Fibroblast of lung (primary cell): ENCODE measurements at regions not wholly inside any gene's neighbourhood (a gene's known extent, or its start where the extent isn't known, plus 50 kb on each side); places are given as distances from the start of the nearest gene placed in this dataset.

Source experiments
- DNase-seq, 2 donors: peaks; one replicate each; pipeline versions ENCODE4 v3.0.0 to v3.0.0-alpha.2; 2010; ENCODE audit warnings: low read depth in 2 of 2
- H2AFZ ChIP-seq: 2 replicates; pipeline ENCODE4 v1.5.1; 2012; ENCODE audit warnings: low read length, control low read depth, inconsistent platforms
- H3K27ac ChIP-seq: 2 replicates; pipeline ENCODE4 v1.5.1; 2011; ENCODE audit warnings: low read length, control low read depth; ENCODE audit not compliant: insufficient read depth
- H3K27me3 ChIP-seq: 2 replicates; pipeline ENCODE4 v1.5.1; 2011; ENCODE audit warnings: mild to moderate bottlenecking, low read length; ENCODE audit not compliant: control insufficient read depth, insufficient read depth
- H3K36me3 ChIP-seq: 2 replicates; pipeline ENCODE4 v1.5.1; 2011; ENCODE audit warnings: low read length; ENCODE audit not compliant: control insufficient read depth, insufficient read depth
- H3K4me1 ChIP-seq: 2 replicates; pipeline ENCODE4 v1.5.1; 2011; ENCODE audit warnings: low read length; ENCODE audit not compliant: control insufficient read depth, insufficient read depth; ENCODE audit errors: extremely low read depth
- H3K4me2 ChIP-seq: 2 replicates; pipeline ENCODE4 v1.5.1; 2011; ENCODE audit warnings: low read length, control low read depth; ENCODE audit not compliant: insufficient read depth; ENCODE audit errors: extremely low read depth
- H3K4me3 ChIP-seq, 4 experiments: fragments of 200-600 bp in 1 of 4; sonication (generic) in 1 of 4; replicated peaks in 1 of 4; 2 replicates each; pipeline ENCODE4 v1.5.1; 2011 to 2016; ENCODE audit warnings: low read length in 4 of 4, low read depth in 3 of 4, mild to moderate bottlenecking in 3 of 4, control low read depth in 2 of 4, inconsistent platforms in 1 of 4, mixed read lengths in 1 of 4; ENCODE audit not compliant: insufficient read depth in 1 of 4; ENCODE audit errors: control extremely low read depth in 1 of 4
- H3K79me2 ChIP-seq: 2 replicates; pipeline ENCODE4 v1.5.1; 2012; ENCODE audit warnings: mild to moderate bottlenecking, low read length, inconsistent platforms; ENCODE audit not compliant: control insufficient read depth, insufficient read depth
- H3K9ac ChIP-seq: 2 replicates; pipeline ENCODE4 v1.5.1; 2011; ENCODE audit warnings: mild to moderate bottlenecking, low read length, control low read depth; ENCODE audit not compliant: insufficient read depth
- H3K9me3 ChIP-seq: 2 replicates; pipeline ENCODE4 v1.5.1; 2012; ENCODE audit warnings: low read depth, low read length; ENCODE audit not compliant: control insufficient read depth, insufficient read depth
- H4K20me1 ChIP-seq: 2 replicates; pipeline ENCODE4 v1.5.1; 2011; ENCODE audit warnings: low read length; ENCODE audit not compliant: control insufficient read depth, insufficient read depth; ENCODE audit errors: extremely low read depth
- EZH2 ChIP-seq: IDR thresholded peaks from 2 replicates; pipeline ENCODE4 v1.5.1; 2012; ENCODE audit warnings: low read length, control low read depth, mild to moderate bottlenecking; ENCODE audit errors: missing control alignments
- TF ChIP-seq, protein P1 (sequence below), 2 donors: IDR thresholded peaks in 1 of 2; conservative IDR thresholded peaks in 1 of 2; 1 replicate in 1 of 2; 2 replicates in 1 of 2; pipeline ENCODE4 v1.5.1; 2011 to 2012; ENCODE audit warnings: low read length in 2 of 2, control low read depth in 1 of 2, inconsistent platforms in 1 of 2, low read depth in 1 of 2, mild to moderate bottlenecking in 1 of 2

DNA sequence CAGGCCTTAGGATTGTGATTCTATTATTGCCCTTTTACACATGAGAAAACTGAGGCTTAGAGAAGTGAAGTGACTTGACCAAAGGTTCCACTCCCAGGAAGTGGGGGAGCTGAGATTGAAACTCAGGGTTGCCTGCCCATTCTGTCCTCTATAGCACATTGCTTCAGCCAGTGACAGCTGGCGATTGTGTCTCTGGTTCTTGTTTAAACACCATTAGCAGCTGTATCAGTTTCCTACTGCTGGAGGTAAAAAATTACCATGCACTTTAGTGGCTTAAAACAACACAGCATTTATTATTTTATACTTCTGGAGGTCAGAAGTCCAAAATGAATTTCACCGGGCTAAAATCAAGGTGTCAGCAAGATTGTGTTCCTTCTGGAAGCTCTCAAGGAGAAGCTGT lies 205.8 kb upstream of the MAMLD1 start:
- H3K9me3 ChIP-seq: no peaks in the 10 kb centered on the region
- H3K4me2 ChIP-seq: no peak overlapping the region
- no peak overlapping the region for H2AFZ ChIP-seq
- no peaks in the 10 kb centered on the region for H4K20me1 ChIP-seq
- no peak for DNase-seq
- H3K4me3 ChIP-seq: no peak overlapping the region
- no peaks in the 10 kb centered on the region for H3K79me2 ChIP-seq
- TF ChIP-seq, protein P1, sequence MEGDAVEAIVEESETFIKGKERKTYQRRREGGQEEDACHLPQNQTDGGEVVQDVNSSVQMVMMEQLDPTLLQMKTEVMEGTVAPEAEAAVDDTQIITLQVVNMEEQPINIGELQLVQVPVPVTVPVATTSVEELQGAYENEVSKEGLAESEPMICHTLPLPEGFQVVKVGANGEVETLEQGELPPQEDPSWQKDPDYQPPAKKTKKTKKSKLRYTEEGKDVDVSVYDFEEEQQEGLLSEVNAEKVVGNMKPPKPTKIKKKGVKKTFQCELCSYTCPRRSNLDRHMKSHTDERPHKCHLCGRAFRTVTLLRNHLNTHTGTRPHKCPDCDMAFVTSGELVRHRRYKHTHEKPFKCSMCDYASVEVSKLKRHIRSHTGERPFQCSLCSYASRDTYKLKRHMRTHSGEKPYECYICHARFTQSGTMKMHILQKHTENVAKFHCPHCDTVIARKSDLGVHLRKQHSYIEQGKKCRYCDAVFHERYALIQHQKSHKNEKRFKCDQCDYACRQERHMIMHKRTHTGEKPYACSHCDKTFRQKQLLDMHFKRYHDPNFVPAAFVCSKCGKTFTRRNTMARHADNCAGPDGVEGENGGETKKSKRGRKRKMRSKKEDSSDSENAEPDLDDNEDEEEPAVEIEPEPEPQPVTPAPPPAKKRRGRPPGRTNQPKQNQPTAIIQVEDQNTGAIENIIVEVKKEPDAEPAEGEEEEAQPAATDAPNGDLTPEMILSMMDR (conservative IDR thresholded peaks at IDR 0.05 in 1 of 2, IDR thresholded peaks at IDR 0.05 in 1 of 2; ENCODE audit: low read depth in 1 of 2, low read length in 2 of 2): no peak
- no peak for TF ChIP-seq EZH2
- no peak overlapping the region for H3K27ac ChIP-seq
- H3K9ac ChIP-seq: no peak overlapping the region
- peaks cover 6% of the 10 kb centered on the region for H3K4me1 ChIP-seq
- no peaks in the 10 kb centered on the region for H3K27me3 ChIP-seq
- no peaks in the 10 kb centered on the region for H3K36me3 ChIP-seq

DNA sequence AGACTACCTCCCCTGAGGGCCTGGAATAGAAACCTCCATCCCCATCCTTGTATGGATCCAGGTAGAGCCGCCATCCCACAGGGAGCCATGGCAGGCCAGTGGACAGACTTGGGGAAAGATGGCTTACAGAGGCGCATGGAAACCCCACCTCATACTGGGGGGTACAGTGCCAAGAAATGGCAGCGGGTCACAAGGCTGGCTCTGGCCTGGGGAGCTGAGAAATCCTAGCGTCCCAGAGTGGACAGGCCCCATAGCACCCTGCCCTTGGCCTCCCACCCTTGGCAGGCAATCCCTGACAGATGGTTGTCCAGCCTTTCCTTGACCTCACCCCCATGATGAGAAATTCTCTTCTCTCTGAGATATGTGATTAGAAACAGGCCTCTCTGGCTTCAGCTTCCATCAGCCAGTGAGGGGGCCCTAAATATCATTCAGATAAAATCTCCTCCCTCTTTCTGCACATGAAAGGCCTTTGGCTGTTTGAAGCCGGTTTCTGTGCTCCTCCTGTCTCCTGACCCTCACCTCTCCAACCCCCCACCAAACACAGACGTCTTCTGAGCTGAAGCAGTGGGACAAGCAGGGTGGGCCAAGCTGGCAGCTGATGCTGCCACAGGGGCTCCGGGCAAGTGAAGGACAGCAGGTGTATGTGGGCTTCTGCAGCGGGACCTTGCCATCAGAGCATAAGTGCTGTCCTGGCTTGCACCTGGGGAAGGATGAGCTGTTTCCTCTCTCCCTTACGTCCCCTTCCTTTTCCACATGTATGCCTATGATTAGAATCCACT lies 204.4 kb upstream of the MAMLD1 start:
- no peaks in the 10 kb centered on the region for H3K9me3 ChIP-seq
- no peak overlapping the region for H3K27ac ChIP-seq
- DNase-seq: no peak
- H3K4me2 ChIP-seq: no peak overlapping the region
- no peak overlapping the region for H2AFZ ChIP-seq
- H3K4me3 ChIP-seq: no peak overlapping the region
- H3K79me2 ChIP-seq: no peaks in the 10 kb centered on the region
- TF ChIP-seq EZH2: no peak
- TF ChIP-seq, protein P1 (conservative IDR thresholded peaks at IDR 0.05 in 1 of 2, IDR thresholded peaks at IDR 0.05 in 1 of 2; ENCODE audit: low read depth in 1 of 2, low read length in 2 of 2): no peak
- H4K20me1 ChIP-seq: no peaks in the 10 kb centered on the region
- H3K36me3 ChIP-seq: no peaks in the 10 kb centered on the region
- peaks cover 6% of the 10 kb centered on the region for H3K4me1 ChIP-seq
- no peak overlapping the region for H3K9ac ChIP-seq
- no peaks in the 10 kb centered on the region for H3K27me3 ChIP-seq

DNA sequence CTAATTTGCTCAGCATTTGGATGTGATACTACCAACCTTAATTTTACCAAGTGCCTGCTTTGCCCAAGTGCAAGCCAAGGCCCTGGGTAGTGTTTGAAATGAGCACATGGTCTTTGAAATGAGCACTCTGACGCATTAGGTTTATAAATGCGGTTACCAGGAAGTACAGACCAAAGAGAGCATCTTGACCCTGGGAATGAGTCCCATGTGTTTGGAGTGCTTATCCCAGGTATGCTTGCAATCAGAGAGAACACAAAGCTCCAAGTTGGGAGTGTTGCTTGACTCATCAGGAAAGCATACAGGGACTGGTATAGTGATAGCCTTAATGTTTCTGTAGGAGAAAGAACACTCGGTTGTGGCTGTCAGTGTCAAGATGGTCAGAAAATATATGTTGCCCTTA lies 203.6 kb upstream of the MAMLD1 start:
- TF ChIP-seq EZH2: no peak
- TF ChIP-seq, protein P1 (conservative IDR thresholded peaks at IDR 0.05 in 1 of 2, IDR thresholded peaks at IDR 0.05 in 1 of 2; ENCODE audit: low read depth in 1 of 2, low read length in 2 of 2): no peak
- Histone ChIP-seq H3K4me2 (no peak overlapping the region), H3K4me1 (peaks cover 6% of the 10 kb centered on the region), H3K4me3 (no peak overlapping the region), H2AFZ (no peak overlapping the region), H3K27me3 (no peaks in the 10 kb centered on the region), H3K36me3 (no peaks in the 10 kb centered on the region), H4K20me1 (no peaks in the 10 kb centered on the region), H3K79me2 (no peaks in the 10 kb centered on the region), H3K9ac (no peak overlapping the region), H3K27ac (no peak overlapping the region), H3K9me3 (no peaks in the 10 kb centered on the region)
- no peak for DNase-seq
